GM18867 (cell line): ENCODE measurements at regions not wholly inside any gene's neighbourhood (a gene's known extent, or its start where the extent isn't known, plus 50 kb on each side); places are given as distances from the start of the nearest gene placed in this dataset.

Experiments
- ATAC-seq: cut with Tn5 transposase; IDR thresholded peaks from one replicate; pipeline ENCODE4 v1.9.1; 2021; ENCODE audit warnings: mild to moderate bottlenecking, moderate library complexity; ENCODE audit not compliant: unreplicated experiment

- no peak for ATAC-seq
Observed at GRCh38 chr5:74272831-74273451, 367.6 kb downstream of the ENC1 start.

- no peak for ATAC-seq
Observed at GRCh38 chr5:74272024-74272775, 368.3 kb downstream of the ENC1 start.

GRCh38 chr5:74268297-74268696 is 372.2 kb downstream of the ENC1 start:
- ATAC-seq: no peak

- ATAC-seq: no peak
Observed at GRCh38 chr5:74266836-74267235, 373.7 kb downstream of the ENC1 start.

- no peak for ATAC-seq
Observed at GRCh38 chr5:74266132-74266531, 374.4 kb downstream of the ENC1 start.

GRCh38 chr5:74262544-74263207 is 377.9 kb downstream of the ENC1 start:
- ATAC-seq: no peak

GRCh38 chr5:74261866-74262265 is 378.7 kb downstream of the ENC1 start:
- ATAC-seq: no peak

DNA sequence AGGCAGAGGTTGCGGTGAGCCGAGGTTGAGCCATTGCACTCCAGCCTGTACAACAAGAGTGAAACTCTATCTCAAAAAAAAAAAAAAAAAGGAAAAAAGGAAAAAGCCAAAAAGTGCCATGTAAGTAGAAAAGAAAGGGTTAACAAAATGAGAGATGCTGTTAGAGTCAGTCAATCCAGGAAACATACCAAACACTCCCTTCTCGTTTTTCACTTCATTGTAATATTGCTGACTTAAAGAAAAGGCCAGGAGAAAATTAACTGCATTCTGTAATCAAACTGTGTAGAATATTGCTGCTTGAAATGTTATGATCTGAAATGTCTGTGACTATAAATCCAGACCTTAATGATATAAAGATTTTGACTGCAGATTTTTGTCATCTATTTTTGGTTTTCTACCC is 379.1 kb downstream of the ENC1 start:
- no peak for ATAC-seq

- ATAC-seq: no peak
Observed at GRCh38 chr5:74259572-74259971, 381.0 kb downstream of the ENC1 start.

- no peak for ATAC-seq
Observed at GRCh38 chr5:74258314-74258665, 382.2 kb downstream of the ENC1 start.

DNA sequence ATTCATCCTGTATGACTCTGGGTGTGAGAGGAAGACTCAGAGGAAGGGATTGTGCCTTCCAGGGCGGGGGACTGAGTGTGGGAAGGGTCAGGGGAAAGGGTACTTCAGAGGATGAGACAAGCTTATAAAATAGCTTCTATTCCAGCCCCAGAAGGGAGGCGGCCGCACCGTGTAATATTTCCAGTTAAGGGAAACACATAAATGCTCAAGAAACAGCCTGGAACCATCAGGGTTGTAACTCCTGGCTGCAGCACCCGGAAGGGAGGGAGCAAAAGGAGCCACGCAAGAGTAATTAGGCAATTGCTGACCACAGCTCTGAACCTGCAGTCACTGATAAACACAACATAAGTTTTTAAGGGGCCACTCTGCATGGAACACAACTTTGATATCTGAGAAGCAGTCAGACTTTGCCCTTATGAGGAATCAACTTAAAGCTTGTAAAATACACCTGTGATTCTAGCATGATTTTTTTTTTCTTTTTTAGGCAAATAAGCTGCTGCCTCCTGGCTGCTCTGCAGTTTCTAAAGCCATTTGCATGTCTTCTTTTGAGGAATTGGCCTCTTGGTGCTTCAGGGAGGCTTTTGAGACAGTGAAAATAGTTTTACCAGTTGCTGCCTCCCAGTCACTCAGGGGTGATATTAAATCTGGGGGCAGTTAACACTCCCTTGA is 382.7 kb downstream of the ENC1 start:
- ATAC-seq: peak; percentile 71

- no peak for ATAC-seq
Observed at GRCh38 chr5:74257060-74257527, 383.4 kb downstream of the ENC1 start.

- ATAC-seq: no peak
Observed at GRCh38 chr5:74255692-74256392, 384.7 kb downstream of the ENC1 start.

DNA sequence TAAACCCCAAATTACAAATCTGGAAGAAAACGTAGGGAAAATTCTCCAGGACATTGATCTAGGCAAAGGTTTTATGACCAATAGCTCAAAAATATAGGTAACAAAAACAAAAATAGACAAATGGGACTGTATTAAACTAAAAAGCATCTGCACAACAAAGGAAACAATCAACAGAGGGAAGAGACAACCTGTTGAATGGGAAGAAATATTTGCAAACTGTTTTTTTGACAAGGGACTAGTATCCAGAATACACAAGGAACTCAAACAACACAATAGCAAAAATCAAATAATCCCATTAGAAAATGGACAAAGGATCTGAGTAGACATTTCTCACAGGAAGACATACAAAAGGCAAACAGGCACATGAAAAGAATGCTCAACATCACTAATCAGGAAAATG is 386.3 kb downstream of the ENC1 start:
- ATAC-seq: no peak

GRCh38 chr5:74252044-74252443 is 388.5 kb downstream of the ENC1 start:
- ATAC-seq: no peak

DNA sequence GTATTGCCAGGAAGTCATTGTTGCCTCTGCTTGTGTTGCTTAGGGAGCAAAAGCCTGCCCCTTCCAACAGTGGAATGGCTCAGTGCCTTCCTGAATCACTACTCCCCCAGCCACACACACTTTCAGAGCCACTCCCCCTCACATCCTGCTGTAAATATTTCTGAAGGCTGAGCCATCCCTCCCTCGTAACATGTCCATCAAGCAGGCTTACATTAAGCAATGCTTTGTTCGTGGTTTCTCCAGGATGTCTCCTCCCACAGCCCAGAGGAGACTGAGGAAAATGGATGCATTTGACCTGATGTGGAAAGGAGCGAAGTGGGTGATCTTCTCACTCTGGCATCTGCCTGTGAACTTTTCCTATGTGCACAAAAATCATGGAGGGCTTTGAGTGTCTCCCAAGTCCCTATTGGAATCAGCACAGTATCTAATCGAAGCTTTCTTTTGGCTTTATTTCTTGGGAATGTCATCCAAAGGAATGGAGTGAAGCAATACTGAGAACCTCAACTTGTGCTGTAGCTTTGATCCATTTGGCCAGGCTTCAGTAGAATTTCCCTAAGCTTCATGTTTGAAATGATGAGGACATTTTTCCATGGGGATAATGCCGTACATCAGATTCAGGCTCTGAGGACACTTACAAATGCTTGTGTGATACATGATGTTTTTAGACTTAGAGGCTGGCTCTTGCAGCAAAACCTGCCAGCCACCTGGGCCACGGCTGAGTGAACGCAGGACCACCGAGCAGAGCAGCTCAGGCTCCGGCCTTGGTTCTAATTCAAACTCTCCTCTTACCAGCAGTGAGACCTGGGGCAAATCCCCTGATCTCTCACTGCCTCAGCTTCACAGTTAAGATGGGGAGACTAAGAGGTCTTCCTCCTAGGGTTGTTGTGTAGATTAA is 389.1 kb downstream of the ENC1 start:
- no peak for ATAC-seq

DNA sequence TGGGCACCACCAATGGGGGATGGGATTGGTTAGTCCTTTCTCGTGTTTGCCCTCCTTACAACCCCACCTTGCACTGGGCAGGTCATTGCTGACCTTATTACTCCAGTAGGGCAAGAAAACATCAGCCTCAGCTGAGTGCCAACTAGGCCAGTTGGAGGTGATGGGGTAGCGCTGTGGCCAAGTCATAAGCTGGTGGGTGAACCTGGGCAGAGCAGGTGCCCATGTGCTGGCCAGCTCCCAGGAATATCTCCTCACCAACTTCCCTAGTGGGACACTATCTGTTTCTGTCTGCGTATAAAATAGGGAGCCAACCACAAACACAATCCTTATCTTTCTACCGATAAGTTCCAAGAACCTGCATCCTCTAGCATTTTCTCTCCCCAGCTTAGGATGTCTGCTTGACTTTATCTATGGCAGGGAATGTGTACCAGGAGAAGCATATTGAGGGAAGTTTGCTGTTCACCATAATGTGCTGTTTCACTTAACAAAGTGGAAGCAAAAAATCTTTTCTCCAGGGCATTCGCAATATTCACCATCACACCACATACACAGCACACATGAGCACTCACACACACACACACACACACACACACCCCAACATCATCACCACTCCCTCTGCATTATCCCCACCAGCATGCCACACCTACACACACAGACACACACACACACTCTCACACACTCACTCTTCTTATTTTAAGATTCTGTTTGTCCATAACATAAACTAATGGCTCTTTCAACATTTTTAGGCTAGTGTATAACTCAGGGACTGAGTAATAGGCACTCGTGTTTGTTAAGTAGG is 390.0 kb downstream of the ENC1 start:
- ATAC-seq: no peak

DNA sequence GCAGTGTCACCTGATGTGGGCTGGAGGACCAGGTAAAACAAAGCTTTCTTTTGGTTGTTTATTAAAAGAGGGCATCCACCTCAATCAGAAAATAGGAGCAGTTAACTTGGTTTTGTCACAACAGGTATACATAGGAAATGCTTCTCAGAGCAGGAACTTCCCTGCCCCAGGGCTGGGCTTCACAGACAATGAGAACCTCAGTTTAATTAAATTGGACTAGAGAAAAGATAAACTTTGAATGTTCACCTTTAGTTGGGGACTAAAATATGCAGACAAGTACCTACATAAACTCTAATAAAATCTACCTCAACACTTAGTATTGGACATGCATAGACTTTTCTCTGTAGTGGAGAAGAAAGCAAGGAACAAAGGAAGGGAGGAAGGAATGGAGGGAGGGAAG is 392.0 kb downstream of the ENC1 start:
- ATAC-seq: no peak

DNA sequence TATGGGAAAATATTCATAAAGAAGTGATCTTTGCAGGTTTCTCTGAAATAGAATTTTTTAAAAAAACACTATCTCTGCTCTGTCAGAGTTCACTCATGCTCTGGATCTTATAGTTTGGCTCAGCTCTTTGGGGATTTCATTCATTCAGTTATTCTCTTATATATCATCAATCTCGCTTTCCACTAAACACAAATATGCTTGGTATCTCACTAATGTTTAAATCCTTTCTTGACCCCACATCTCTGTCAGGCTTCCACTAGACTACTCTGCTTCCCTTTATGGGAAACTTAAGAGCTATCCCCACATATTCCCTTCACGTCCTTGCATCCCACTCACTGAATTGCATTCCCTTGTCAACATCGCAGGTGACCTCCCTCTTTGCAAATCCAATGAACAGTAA is 396.1 kb downstream of the ENC1 start:
- ATAC-seq: no peak
